ENCODE measurements at regions not wholly inside any gene's neighbourhood (a gene's known extent, or its start where the extent isn't known, plus 50 kb on each side); places are given as distances from the start of the nearest gene placed in this dataset.

GRCh38 chr3:20669184-20669583, 483.2 kb upstream of the SGO1 start:
- TF ChIP-seq CTCF (conservative IDR thresholded peaks at IDR 0.05 in 1 of 2, IDR thresholded peaks at IDR 0.05 in 1 of 2; ENCODE audit: low read depth in 1 of 2, low read length in 2 of 2) (no peak), EZH2 (IDR thresholded peaks at IDR 0.05; ENCODE audit: low read length, missing control alignments) (no peak)

All from fibroblast of lung (primary cell).